KMS-11 (cell line): ENCODE measurements at regions not wholly inside any gene's neighbourhood (a gene's known extent, or its start where the extent isn't known, plus 50 kb on each side); places are given as distances from the start of the nearest gene placed in this dataset.
"Not testable (repeated sequence)": the region's sequence is repeated elsewhere in the genome, so short reads cannot be mapped to it uniquely, and the experiment has no call there.

Source experiments
- H2AFZ ChIP-seq: fragments of 200-600 bp; sonication (generic); 2 replicates; pipeline ENCODE4 v1.6.1; 2016; ENCODE audit warnings: antibody characterized with exemption, mixed run types, low read depth
- H3K27ac ChIP-seq: fragments of 200-600 bp; sonication (generic); 2 replicates; pipeline ENCODE4 v1.6.1; 2016; ENCODE audit warnings: mild to moderate bottlenecking, mixed run types
- H3K27me3 ChIP-seq: fragments of 200-600 bp; sonication (generic); 2 replicates; pipeline ENCODE4 v1.6.1; 2017; ENCODE audit warnings: mild to moderate bottlenecking, low read depth, mixed run types, moderate library complexity; ENCODE audit not compliant: insufficient read depth
- H3K36me3 ChIP-seq: fragments of 200-600 bp; sonication (generic); 2 replicates; pipeline ENCODE4 v1.6.1; 2017; ENCODE audit warnings: mild to moderate bottlenecking, mixed run types; ENCODE audit not compliant: insufficient read depth
- H3K4me1 ChIP-seq: fragments of 200-600 bp; sonication (generic); 2 replicates; pipeline ENCODE4 v1.6.1; 2016; ENCODE audit warnings: mild to moderate bottlenecking, low read depth, mixed run types; ENCODE audit not compliant: poor library complexity, severe bottlenecking
- H3K4me2 ChIP-seq: fragments of 200-600 bp; sonication (generic); 2 replicates; pipeline ENCODE4 v1.7.0; 2016; ENCODE audit warnings: mild to moderate bottlenecking, mixed run types
- H3K4me3 ChIP-seq: fragments of 200-600 bp; sonication (generic); IDR thresholded peaks from 2 replicates; pipeline ENCODE4 v1.6.1; 2017; ENCODE audit warnings: low read depth, low read length, mixed read lengths; ENCODE audit not compliant: insufficient read depth
- H3K79me2 ChIP-seq: fragments of 200-600 bp; sonication (generic); 2 replicates; pipeline ENCODE4 v1.6.1; 2016; ENCODE audit warnings: low read depth, mixed run types; ENCODE audit not compliant: insufficient read depth
- H3K9ac ChIP-seq: fragments of 200-600 bp; sonication (generic); 2 replicates; pipeline ENCODE4 v1.6.1; 2016; ENCODE audit warnings: mild to moderate bottlenecking, mixed run types
- H4K20me1 ChIP-seq: fragments of 200-600 bp; sonication (generic); 2 replicates; pipeline ENCODE4 v1.6.1; 2016; ENCODE audit warnings: mild to moderate bottlenecking, mixed run types; ENCODE audit not compliant: insufficient read depth
- CTCF ChIP-seq: fragments of 200-600 bp; sonication (generic); conservative IDR thresholded peaks from 2 replicates; pipeline ENCODE4 v1.6.1; 2017; ENCODE audit warnings: low read depth, mild to moderate bottlenecking, antibody characterized with exemption, low read length, moderate library complexity, mixed read lengths

GRCh38 chr21:19224090-19224489 lies 820.5 kb upstream of the TMPRSS15 start:
- H3K27ac ChIP-seq, result no peak overlapping the region
- H3K79me2 ChIP-seq, result no peaks in the 10 kb centered on the region
- no peaks in the 10 kb centered on the region for H3K27me3 ChIP-seq
- H3K4me2 ChIP-seq, result no peak overlapping the region
- no peak overlapping the region for H3K4me3 ChIP-seq
- H2AFZ ChIP-seq, result no peak overlapping the region
- no peaks in the 10 kb centered on the region for H4K20me1 ChIP-seq
- H3K9ac ChIP-seq, result no peak overlapping the region
- H3K36me3 ChIP-seq, result no peaks in the 10 kb centered on the region
- H3K4me1 ChIP-seq, result peaks cover 27% of the 10 kb centered on the region
- TF ChIP-seq CTCF, result no peak

- H3K4me3 ChIP-seq, result no peak overlapping the region
- no peak overlapping the region for H3K4me2 ChIP-seq
- no peaks in the 10 kb centered on the region for H3K79me2 ChIP-seq
- no peak overlapping the region for H3K9ac ChIP-seq
- no peak for TF ChIP-seq CTCF
- H4K20me1 ChIP-seq, result no peaks in the 10 kb centered on the region
- H3K36me3 ChIP-seq, result no peaks in the 10 kb centered on the region
- no peak overlapping the region for H3K27ac ChIP-seq
- no peak overlapping the region for H2AFZ ChIP-seq
- H3K4me1 ChIP-seq, result peaks cover 27% of the 10 kb centered on the region
- no peaks in the 10 kb centered on the region for H3K27me3 ChIP-seq
Observed at GRCh38 chr21:19228226-19228625, 824.6 kb upstream of the TMPRSS15 start.

- H3K79me2 ChIP-seq, H3K27ac ChIP-seq, H3K4me1 ChIP-seq, H3K9ac ChIP-seq, H4K20me1 ChIP-seq, H3K4me2 ChIP-seq, H3K4me3 ChIP-seq, H3K27me3 ChIP-seq, H2AFZ ChIP-seq, H3K36me3 ChIP-seq: not testable (repeated sequence)
Observed at GRCh38 chr21:19233841-19234240, 830.3 kb upstream of the TMPRSS15 start.

GRCh38 chr21:19236209-19236608 lies 832.6 kb upstream of the TMPRSS15 start:
- Histone ChIP-seq H3K4me2 (no peak overlapping the region), H3K79me2 (no peaks in the 10 kb centered on the region), H3K4me1 (no peaks in the 10 kb centered on the region), H3K4me3 (no peak overlapping the region), H2AFZ (no peak overlapping the region), H3K9ac (no peak overlapping the region), H3K36me3 (no peaks in the 10 kb centered on the region), H3K27me3 (no peaks in the 10 kb centered on the region), H3K27ac (no peak overlapping the region), H4K20me1 (no peaks in the 10 kb centered on the region)
- TF ChIP-seq CTCF, result no peak

GRCh38 chr21:19237608-19238007 lies 834.0 kb upstream of the TMPRSS15 start:
- no peaks in the 10 kb centered on the region for H3K4me1 ChIP-seq
- no peaks in the 10 kb centered on the region for H3K27me3 ChIP-seq
- no peak overlapping the region for H2AFZ ChIP-seq
- no peak overlapping the region for H3K9ac ChIP-seq
- no peaks in the 10 kb centered on the region for H4K20me1 ChIP-seq
- TF ChIP-seq CTCF, result no peak
- H3K4me3 ChIP-seq, result no peak overlapping the region
- no peak overlapping the region for H3K4me2 ChIP-seq
- H3K79me2 ChIP-seq, result no peaks in the 10 kb centered on the region
- no peaks in the 10 kb centered on the region for H3K36me3 ChIP-seq
- no peak overlapping the region for H3K27ac ChIP-seq
